NCI-H2081 treated with DMSO at 0.1 percent for 48 hours (cell line): ENCODE measurements at regions not wholly inside any gene's neighbourhood (a gene's known extent, or its start where the extent isn't known, plus 50 kb on each side); places are given as distances from the start of the nearest gene placed in this dataset.
"Not testable (repeated sequence)": the region's sequence is repeated elsewhere in the genome, so short reads cannot be mapped to it uniquely, and the experiment has no call there.

Experiments
- DNase-seq: peaks from one replicate; lab custom pipeline; 2025; lab: John Stamatoyannopoulos, UW

DNA sequence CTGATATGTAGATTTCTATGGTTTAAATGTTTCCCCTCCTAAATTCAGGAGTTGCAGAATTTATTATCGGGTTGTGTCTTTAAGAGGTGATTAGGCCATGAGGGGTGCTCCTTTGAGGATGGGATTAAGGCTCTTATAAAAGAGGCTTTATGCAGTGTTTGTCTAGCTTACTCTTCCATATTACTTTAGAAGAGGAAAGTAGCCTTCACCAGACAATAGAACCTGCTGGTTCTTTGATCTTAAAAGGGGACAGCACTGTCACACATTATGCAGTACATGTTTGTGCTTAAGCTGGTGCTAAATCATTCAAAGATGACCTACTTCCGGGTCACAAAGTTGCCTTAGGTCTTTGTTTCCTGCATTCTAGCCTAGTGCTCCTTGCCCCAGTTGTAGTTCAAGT is 81.0 kb downstream of the CPXCR1 start:
- DNase-seq, result no peak

DNA sequence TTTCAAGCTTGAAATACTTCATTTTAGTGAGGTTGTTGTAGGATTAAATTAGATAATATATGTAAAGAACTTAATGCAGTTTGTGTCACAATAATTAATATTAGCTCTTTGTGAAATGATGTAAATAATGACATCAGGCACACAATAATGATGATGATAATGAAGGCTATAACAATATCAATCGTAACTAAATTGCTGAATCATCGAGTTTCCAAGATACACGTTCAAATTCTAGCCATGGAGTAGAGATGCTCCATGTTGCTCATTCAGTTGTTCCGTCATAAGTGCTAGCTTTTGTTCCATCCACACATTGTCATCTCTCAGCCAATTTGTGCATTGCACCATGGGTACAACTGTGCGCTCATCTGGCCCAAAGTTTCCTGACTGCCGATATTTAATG is 83.1 kb downstream of the CPXCR1 start:
- no peak for DNase-seq

DNA sequence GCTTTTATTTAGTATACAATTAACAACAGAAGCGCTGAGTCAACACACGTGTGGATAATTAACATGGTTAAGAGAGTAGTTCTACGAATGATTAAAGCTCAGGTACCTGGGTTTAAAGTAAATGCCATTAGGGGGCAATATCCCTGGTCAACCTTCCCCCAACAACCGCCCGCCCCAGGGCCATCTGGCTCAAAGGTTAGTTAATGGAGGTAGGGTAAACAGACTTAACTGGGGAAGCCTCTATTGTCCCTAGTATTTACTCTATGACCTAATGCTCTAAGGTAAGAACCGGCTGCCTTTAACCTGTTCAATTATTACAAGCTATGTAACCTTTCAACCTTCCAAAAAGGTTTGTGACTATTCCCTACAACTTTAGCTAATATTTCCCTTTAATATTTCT is 90.7 kb downstream of the CPXCR1 start:
- peak; percentile 26 for DNase-seq

DNA sequence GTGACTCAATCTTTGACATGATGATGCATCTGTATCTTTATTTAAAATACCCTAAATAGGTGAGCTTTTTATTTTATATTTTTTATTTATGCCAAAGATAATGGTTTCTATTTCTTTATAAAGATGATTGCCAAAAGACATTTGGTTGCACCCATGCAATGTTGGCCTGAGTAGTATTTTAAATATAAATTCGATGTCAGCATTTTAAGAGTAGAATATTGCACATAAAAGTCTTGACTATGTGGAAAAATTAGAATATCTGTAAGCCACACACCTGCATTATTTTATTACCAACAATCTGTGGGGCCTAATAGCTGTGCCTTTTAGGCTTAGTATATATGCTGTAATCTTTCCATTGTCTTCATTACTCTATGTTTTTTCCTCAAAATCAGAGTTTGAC is 91.4 kb downstream of the CPXCR1 start:
- no peak for DNase-seq

DNA sequence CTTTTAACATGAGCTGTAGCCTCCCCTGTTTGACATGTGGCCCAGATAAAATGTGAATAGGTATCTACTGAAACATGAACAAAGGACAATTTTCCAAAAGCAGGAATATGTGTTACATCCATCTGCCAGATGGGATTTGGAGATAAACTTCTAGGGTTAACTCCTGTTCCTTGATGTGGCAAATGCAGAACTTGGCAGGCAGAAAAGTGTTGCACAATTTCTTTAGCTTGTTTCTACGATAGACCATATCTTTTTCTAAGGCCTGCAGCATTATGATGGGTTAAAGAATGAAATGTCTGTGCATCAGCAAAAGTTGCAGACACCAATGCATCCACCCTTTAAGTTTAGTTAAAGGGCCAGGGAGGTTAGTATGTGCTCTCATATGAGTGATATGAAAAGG is 96.8 kb downstream of the CPXCR1 start:
- not testable (repeated sequence) for DNase-seq

DNA sequence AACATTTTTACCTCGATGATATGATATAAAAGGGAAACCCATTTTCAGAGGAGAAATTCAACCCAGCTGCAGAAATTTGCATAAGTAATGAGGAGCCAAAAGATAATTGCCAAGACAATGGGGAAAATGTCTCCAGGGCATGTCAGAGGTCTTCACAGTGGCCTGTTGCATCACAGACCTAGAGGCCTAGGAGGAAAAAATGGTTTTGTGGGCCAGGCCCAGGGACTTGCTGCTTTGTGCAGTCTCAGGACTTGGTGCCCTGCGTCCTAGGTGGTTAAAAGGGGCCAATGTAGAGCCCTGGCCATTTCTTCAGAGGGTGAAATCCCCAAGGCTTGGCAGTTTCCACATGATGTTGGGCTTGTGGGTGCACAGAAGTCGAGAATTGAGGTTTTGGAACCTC is 106.9 kb downstream of the CPXCR1 start:
- no peak for DNase-seq

DNA sequence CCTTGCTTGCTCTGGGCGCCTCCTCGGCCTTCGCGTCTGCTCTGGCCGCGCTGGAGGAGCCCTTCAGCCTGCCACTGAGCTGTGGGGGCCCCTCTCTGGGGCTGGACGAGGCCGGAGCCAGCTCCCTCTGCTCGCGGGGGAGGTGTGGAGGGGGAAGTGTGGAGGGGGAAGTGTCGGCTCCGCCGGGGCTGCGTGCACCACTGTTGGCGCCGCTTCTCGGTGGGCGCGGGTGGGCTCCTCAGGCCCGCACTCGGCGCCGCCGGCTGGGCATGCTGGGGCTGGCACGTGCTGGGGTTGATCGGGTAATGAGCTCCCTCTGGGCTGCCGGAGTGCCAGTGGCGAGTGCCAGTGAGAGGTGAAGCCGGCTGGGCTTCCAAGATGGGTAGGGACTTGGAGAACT is 116.7 kb downstream of the CPXCR1 start:
- no peak for DNase-seq

DNA sequence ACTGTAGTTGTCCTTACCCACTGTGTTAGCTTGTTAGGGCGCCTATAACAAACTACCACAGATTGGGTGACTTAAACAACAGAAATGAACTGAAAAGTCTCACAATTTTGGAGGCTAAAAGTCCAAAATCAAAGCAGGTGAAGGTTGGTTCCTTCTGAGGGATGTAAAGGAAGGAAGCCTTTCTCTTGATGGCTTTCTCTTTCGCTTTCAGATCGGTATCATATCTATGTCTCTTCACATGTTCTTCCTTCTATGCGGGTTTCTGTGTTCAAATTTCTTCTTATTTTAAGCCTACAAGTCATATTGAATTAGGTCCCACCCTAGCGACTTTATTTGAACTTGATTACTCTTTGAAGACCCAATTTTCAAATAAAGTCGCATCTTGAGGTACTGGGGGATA is 118.6 kb downstream of the CPXCR1 start:
- DNase-seq, result no peak

DNA sequence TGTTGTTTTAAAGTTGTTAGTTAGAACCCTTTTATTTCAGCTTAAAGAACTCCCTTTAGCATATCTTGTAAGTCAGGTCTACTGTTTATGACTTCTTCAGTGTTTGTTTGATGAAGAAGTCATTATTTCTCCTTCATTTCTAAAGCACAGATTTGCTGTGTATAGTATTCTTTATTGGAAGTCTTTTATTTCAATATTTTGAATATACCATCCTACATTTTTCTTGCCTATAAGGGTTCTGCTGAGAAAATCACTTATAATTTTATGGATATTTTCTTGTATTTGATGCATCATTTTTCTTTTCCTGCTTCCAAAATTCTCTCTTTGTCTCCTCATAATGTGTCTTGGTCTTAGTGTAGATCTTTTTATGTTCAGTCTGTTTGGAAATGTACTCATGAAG is 134.5 kb downstream of the CPXCR1 start:
- DNase-seq, result no peak

DNA sequence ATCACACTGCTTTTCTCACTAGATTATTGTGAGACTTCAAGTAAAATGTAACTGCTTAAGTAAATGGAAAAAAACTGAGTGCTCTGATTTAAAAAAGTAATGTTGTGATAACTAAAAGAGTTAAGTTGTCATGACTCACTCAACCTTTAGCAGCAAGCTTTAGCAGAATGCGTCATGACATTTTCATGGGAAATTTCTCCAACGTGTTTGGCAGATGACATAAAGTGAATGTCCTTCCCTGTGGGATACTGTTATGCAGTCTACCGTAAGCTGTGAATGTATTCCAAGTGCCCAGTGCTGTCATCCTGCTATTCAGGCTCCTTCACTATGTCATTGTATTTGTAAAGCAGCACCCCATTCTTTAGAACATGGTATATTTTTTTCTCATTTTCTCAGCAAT is 136.2 kb downstream of the CPXCR1 start:
- DNase-seq, result no peak

DNA sequence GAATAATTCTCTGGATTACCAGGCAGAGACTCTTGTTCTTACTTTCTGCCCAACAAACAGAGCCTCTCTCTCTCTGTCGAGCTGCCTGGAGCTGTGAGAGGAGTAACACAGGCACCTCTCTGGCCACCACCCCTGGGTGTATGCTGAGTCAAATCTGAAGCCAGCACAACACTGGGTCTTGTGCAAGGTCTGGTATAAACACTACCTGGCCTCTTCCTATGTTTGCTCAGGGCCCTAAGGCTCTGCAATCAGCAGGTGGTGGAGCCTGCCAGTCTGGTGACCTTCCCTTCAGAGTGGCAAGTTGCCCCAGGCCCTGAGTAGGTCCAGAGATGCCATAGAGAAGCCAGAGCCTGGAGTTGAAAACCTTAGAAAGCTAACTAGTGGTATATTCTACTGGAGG is 139.9 kb downstream of the CPXCR1 start:
- no peak for DNase-seq

DNA sequence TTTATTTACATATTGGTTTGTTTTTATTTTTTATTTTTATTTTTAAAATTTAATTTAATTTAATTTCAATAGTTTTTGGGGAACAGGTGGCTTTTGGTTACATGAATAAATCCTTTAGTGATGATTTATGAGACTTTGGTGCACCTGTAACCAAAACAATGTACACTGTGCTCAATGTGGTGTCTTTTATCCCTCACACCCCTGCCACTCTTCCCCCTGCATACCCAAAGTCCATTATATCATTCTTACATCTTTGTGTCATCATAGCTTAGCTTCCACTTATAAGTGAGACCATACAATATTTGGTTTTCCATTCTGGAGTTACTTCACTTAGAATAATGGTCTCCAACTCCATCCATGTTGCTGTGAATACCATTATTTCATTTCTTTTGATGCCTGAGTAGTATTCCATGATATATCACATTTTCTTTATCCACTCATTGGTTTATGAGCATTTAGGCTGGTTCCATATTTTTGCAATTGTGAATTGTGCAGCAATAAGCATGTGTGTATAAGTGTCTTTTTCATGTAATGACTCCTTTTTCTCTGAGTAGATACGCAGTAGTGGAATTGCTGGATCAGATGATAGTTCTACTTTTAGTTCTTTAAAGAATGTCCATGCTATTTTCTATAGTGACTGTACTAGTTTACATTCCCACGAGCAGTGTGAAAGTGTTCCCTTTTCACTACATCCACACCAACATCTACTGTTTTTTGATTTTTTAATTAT is 157.1 kb downstream of the CPXCR1 start:
- DNase-seq, result no peak

DNA sequence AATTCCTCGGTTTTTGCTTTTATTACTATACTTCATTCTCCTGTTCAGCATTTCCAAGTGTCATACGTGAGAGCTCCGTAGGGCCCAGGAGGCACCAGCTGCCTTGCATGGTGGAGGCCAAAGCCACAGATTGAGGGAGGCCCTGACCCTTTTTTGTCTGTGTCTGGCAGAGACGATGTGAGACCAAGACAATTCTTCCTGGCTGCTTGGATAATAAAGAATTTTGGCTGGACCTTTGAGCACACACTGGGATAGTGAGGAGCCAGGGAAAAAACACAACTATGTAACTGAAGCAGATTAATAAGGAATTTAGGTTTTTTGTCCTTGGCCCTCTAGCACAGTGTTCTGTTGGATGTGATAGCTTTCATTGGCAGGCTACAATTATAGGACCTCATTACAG is 161.0 kb downstream of the CPXCR1 start:
- no peak for DNase-seq

DNA sequence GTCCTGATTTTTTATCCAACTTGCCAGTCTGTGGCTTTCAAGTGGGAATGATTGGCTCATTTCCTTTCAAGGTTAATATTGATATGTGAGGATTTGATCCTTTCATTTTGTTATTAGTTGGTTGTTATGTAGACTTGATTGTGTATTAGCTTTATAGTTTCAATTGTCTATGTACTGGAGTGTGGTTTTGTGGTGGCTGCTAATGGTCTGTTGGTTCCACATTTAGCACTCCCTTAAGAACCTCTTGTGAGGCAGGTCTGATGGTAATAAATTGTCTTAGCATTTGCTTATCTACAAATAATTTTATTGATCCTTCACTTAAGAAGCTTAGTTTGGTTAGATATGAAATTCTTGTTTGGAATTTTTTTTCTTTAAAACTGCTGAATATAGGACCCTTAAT is 190.6 kb downstream of the CPXCR1 start:
- DNase-seq, result no peak

DNA sequence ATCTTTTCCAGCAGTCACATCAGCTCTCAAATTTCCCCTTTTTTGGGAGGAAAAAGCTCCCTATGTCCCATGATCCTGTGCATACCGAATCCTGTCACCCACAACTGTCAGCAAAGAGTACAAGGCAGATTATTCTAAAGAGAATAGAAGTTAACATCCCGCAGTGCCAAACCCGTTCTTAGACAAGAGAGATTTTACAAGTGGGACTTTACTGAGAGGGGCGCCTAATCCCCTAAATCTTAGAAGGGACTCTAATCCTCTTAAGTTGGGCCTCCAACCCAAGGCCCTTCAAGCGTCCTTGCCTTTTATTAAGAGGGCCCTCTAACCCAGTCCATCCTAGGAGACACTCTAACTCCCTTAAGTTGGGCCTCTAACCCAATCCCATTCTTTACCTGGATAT is 193.9 kb downstream of the CPXCR1 start:
- no peak for DNase-seq

DNA sequence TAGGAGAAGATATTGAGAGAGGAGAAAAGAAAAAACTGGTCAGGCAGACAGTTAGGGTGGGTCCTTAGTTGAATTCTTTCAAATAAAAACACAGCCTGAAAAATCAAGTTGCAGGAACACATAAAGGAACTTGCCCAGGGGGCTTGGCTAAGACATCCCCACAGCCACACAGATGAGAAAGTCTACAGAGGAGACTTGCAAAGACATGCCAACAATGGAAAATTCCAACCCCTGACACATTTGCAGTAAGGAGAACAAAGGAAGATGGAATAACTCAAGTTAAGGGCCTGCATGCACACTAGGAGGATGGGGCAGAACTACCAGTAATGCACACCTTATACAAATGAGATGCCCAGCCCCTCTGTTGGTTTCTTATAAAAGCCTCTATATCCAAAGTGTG is 197.6 kb downstream of the CPXCR1 start:
- no peak for DNase-seq

DNA sequence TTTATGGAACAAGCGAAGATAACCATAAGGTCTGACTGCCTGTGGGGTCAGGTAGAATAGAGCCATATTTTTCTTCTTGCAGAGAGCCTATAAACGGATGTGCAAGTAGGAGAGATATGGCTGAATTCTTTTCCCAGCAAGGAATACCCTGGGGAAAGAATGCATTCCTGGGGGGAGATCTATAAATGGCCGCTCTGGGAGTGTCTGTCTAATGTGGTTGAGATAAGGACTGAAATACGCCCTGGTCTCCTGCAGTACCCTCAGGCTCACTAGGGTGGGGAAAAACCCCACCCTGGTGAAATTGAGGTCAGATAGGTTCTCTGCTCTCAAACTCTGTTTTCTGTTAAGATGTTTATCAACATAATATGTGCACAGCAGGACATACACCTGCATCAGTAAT is 209.0 kb downstream of the CPXCR1 start:
- not testable (repeated sequence) for DNase-seq

DNA sequence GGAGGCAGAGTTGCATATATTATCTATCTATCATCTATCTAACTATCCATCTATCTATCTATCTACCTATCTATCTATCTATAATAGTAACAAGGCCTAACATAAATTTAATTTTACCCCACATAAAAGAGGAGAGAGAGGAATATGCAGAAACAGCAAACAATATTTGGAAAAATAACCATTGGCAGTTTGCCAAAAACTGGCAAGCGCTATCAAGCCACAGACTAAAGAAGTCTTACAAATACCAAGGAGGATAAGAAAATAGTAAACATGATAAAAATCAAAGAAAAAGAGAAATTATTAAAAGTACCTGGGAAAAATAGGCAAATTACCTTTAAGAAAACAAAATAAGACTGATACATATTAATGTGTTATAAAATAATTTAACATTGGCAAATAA is 230.8 kb downstream of the CPXCR1 start:
- no peak for DNase-seq

DNA sequence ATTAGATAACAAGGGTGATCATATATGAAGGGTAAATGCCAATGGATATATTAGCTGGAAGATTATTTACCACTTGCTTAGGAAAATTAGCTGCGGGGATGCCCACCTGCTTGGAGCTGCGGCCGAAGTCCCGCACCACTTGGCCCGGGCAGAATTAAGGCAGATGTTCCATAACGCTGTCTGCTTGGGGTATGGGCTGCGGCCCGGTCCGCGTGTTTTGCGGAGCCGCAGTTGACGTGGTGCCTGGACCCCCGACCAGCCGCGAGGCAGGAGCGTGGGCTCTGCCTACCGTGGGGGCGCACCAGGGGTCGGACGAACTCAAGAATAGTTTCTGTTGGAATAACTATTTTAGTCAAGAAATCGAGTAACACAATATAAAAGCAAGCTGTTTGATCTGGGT is 235.2 kb downstream of the CPXCR1 start:
- DNase-seq, result no peak

DNA sequence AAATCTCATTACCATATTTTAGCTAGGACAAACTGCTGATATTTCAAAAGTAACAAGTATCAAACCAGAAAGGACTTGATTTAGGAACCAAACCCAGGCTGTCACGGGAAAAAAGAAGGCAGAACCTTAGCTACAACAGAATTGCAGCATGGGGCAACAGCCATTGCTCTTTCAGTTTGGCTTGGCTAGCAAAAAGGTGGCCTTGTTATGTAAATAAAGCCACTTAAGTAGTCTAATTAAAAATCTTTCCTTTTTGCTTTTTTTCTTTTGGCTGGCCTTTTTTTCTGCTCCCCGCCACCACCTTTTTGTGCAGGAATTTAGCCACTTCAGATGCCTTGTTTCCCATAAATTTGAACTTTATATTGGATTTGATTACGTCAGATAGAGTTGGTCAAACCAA is 235.9 kb downstream of the CPXCR1 start:
- DNase-seq, result no peak

DNA sequence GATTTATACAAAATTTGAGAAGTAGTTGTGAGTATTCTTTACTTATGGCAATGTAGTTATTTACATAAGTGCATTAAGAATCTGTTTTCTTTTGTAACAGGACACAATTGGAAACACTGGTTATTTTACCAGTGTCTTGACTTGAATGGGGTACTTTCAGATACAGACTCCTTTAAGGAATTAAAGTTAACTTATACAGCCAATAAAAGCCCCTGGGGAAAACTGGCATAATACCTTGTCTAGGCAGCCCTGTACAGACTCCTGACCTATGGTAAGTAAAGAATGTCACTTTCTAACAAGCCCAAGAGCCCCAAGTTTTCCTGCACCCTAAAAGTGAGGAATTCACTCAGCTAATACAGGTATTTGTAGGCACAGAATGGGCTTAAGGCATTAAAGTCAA is 241.8 kb downstream of the CPXCR1 start:
- no peak for DNase-seq

DNA sequence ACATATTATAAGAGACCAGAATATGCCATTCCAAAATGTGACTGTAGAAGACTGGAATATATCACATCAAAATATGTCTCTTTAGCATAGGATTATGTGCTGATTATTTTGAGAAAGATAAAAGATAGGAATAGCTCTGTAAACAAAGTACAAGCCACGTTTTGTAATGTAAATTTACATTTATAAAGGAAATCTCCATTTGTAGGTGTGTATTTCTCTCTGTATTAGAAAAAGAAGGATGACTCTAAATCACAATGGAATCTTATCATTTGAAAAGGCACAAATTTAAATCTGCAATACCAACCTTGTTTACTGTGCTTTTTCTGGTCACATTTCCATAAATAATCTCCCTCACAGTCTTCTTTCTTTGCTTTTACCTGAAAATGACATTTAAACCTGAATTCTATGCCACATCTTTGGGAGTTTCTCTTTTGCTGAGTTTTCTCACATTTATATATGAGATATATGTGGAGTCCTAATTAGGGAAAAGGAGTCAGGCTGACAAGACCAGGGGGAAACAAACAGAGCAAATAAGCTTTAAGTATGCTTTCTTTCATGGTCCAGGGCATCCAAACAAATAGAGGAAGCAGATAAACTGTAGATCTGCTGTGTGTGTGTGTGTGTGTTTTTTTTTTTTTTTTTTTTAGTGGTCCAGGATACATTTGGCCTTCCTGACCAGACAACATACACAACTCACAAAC is 244.0 kb downstream of the CPXCR1 start:
- DNase-seq, result no peak

DNA sequence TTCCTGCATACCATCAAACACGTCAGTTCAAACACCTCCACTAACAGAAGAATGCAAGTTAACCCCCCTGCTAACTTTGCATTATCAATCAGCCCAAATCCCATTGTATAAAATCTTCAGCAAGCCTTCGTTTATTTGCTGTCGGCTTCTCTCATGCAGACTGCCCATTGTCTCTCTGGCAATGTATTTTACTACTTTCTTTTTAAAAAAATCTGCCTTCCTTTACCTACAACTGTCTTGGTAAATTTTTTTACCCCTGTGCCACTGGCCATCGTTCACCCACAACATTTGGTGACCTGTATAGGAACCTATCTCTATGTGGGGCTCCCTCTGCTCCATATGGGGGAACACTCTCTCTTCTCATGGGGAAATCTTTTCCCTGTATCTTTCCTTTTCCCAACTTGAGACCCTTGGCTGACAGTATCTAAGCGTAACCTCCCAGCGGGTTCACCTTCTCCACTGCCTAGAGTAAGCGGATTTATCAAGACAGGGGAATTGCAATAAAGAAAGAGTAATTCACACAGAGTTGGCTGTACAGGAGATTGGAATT is 244.6 kb downstream of the CPXCR1 start:
- no peak for DNase-seq

DNA sequence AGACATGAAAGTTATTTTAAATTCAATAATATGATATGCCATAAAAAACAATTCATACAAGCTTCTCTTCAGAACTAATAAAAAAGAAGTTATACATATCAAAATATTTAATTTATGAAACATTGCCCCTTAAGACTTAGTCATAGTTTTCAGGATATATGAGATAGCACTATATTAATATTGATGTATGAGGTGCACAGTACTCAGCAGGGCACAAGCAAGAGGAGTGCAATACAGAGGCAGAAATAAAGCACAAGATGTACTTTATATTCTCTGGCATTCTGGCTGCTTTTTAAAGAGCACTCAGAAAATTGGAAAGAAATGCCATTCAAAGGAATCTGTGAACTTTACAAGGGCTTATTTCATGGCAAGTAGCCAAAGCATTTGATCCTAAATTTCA is 274.9 kb downstream of the CPXCR1 start:
- no peak for DNase-seq
